Hepatocyte (in vitro differentiated cells): ENCODE measurements at regions not wholly inside any gene's neighbourhood (a gene's known extent, or its start where the extent isn't known, plus 50 kb on each side); places are given as distances from the start of the nearest gene placed in this dataset.

Experiments used
- DNase-seq: peaks from one replicate; pipeline ENCODE4 v3.0.0-alpha.2; 2016; ENCODE audit warnings: low spot score
- H2AFZ ChIP-seq: fragments of 200-600 bp; sonication (generic); 2 replicates; pipeline ENCODE4 v1.6.0; 2016; ENCODE audit warnings: antibody characterized with exemption, mild to moderate bottlenecking
- H3K27ac ChIP-seq: fragments of 200-600 bp; sonication (generic); 2 replicates; pipeline ENCODE4 v1.5.1; 2016; ENCODE audit warnings: mild to moderate bottlenecking
- H3K27me3 ChIP-seq: fragments of 200-600 bp; sonication (generic); 2 replicates; pipeline ENCODE4 v1.6.1; 2016
- H3K36me3 ChIP-seq: fragments of 200-600 bp; sonication (generic); replicated peaks from 2 replicates; pipeline ENCODE4 v1.5.1; 2016; ENCODE audit warnings: low read depth; ENCODE audit not compliant: insufficient read depth
- H3K4me1 ChIP-seq: fragments of 200-600 bp; sonication (generic); 2 replicates; pipeline ENCODE4 v1.5.1; 2016; ENCODE audit warnings: mild to moderate bottlenecking, moderate library complexity; ENCODE audit not compliant: insufficient read depth
- H3K4me2 ChIP-seq: fragments of 200-600 bp; sonication (generic); 2 replicates; pipeline ENCODE4 v1.6.0; 2016
- H3K4me3 ChIP-seq: fragments of 200-600 bp; sonication (generic); 2 replicates; pipeline ENCODE4 v1.5.1; 2016; ENCODE audit warnings: mild to moderate bottlenecking
- H3K79me2 ChIP-seq: fragments of 200-600 bp; sonication (generic); 2 replicates; pipeline ENCODE4 v1.6.0; 2017; ENCODE audit warnings: mild to moderate bottlenecking
- H3K9me2 ChIP-seq: fragments of 200-600 bp; sonication (generic); replicated peaks from 2 replicates; pipeline ENCODE4 v1.6.0; 2017; ENCODE audit warnings: mild to moderate bottlenecking; ENCODE audit not compliant: insufficient read depth
- H3K9me3 ChIP-seq: fragments of 200-600 bp; sonication (generic); 2 replicates; pipeline ENCODE4 v1.5.1; 2016; ENCODE audit warnings: low read depth, mild to moderate bottlenecking
- H4K20me1 ChIP-seq: fragments of 200-600 bp; sonication (generic); 2 replicates; pipeline ENCODE4 v1.6.0; 2016; ENCODE audit warnings: mild to moderate bottlenecking; ENCODE audit not compliant: insufficient read depth, poor library complexity, severe bottlenecking
- CTCF ChIP-seq: fragments of 200-600 bp; sonication (generic); IDR thresholded peaks from 2 replicates; pipeline ENCODE4 v1.5.1; 2016; ENCODE audit warnings: antibody characterized with exemption, mild to moderate bottlenecking; ENCODE audit not compliant: poor library complexity
- EZH2 ChIP-seq: fragments of 200-600 bp; sonication (generic); IDR thresholded peaks from 2 replicates; pipeline ENCODE4 v1.6.1; 2016; ENCODE audit warnings: antibody characterized with exemption, mild to moderate bottlenecking, borderline replicate concordance
- EZH2phosphoT487 ChIP-seq: fragments of 200-600 bp; sonication (generic); IDR thresholded peaks from one replicate; pipeline ENCODE4 v1.6.1; 2018; ENCODE audit warnings: antibody characterized with exemption, mild to moderate bottlenecking, low read depth, moderate library complexity; ENCODE audit not compliant: unreplicated experiment, severe bottlenecking
- WGBS: methylation state at CpG from one replicate; pipeline ENCODE4 v1.1.6; 2016; ENCODE audit warnings: low lambda C conversion rate; ENCODE audit errors: missing lambda C conversion rate; 5-methylcytosine and 5-hydroxymethylcytosine counted together

GRCh38 chr10:62473241-62473640 lies 99.1 kb downstream of the ZNF365 start:
- Histone ChIP-seq H3K4me1 (no peaks in the 10 kb centered on the region), H3K27ac (no peak overlapping the region), H3K4me3 (no peak overlapping the region), H2AFZ (no peak overlapping the region), H3K9me3 (no peaks in the 10 kb centered on the region), H3K36me3 (no peaks in the 10 kb centered on the region), H3K9me2 (no peaks in the 10 kb centered on the region), H3K27me3 (no peaks in the 10 kb centered on the region), H4K20me1 (no peaks in the 10 kb centered on the region), H3K79me2 (no peaks in the 10 kb centered on the region), H3K4me2 (no peak overlapping the region)
- no peak for DNase-seq
- TF ChIP-seq CTCF (no peak), EZH2 (no peak), EZH2phosphoT487 (no peak)
- 89% methylated on average over 4 of the region's 4 CpGs for WGBS

- no peak for DNase-seq
- no peaks in the 10 kb centered on the region for H3K36me3 ChIP-seq
- H3K27me3 ChIP-seq = no peaks in the 10 kb centered on the region
- H3K4me3 ChIP-seq = no peak overlapping the region
- no peaks in the 10 kb centered on the region for H3K4me1 ChIP-seq
- no peak overlapping the region for H3K27ac ChIP-seq
- no peaks in the 10 kb centered on the region for H3K79me2 ChIP-seq
- no peaks in the 10 kb centered on the region for H3K9me3 ChIP-seq
- no peaks in the 10 kb centered on the region for H4K20me1 ChIP-seq
- no peak overlapping the region for H3K4me2 ChIP-seq
- H2AFZ ChIP-seq = no peak overlapping the region
- WGBS = 43% methylated on average over 6 of the region's 6 CpGs
- no peak for TF ChIP-seq EZH2
- TF ChIP-seq EZH2phosphoT487 = no peak
- TF ChIP-seq CTCF = no peak
- H3K9me2 ChIP-seq = no peaks in the 10 kb centered on the region
These were observed 101.4 kb downstream of the ZNF365 start for GRCh38 chr10:62475551-62475950.

GRCh38 chr10:62479523-62479922 lies 105.4 kb downstream of the ZNF365 start:
- Histone ChIP-seq H3K27me3 (no peaks in the 10 kb centered on the region), H3K9me3 (no peaks in the 10 kb centered on the region), H3K27ac (no peak overlapping the region), H3K36me3 (no peaks in the 10 kb centered on the region), H3K4me1 (no peaks in the 10 kb centered on the region), H3K79me2 (no peaks in the 10 kb centered on the region), H3K9me2 (no peaks in the 10 kb centered on the region), H3K4me3 (no peak overlapping the region), H2AFZ (no peak overlapping the region), H4K20me1 (no peaks in the 10 kb centered on the region), H3K4me2 (no peak overlapping the region)
- 97% methylated on average over 4 of the region's 4 CpGs for WGBS
- no peak for TF ChIP-seq CTCF
- TF ChIP-seq EZH2 = no peak
- no peak for TF ChIP-seq EZH2phosphoT487
- DNase-seq = no peak

- Histone ChIP-seq H3K4me2 (no peak overlapping the region), H3K27me3 (no peaks in the 10 kb centered on the region), H3K4me1 (no peaks in the 10 kb centered on the region), H4K20me1 (no peaks in the 10 kb centered on the region), H3K4me3 (no peak overlapping the region), H3K9me3 (no peaks in the 10 kb centered on the region), H3K36me3 (no peaks in the 10 kb centered on the region), H3K79me2 (no peaks in the 10 kb centered on the region), H3K9me2 (no peaks in the 10 kb centered on the region), H2AFZ (no peak overlapping the region), H3K27ac (no peak overlapping the region)
- 57% methylated on average over 1 of the region's 1 CpG for WGBS
- no peak for DNase-seq
- no peak for TF ChIP-seq CTCF
- no peak for TF ChIP-seq EZH2phosphoT487
- TF ChIP-seq EZH2 = no peak
These were observed 106.0 kb downstream of the ZNF365 start for GRCh38 chr10:62480196-62480595.
